ENCODE measurements at regions not wholly inside any gene's neighbourhood (a gene's known extent, or its start where the extent isn't known, plus 50 kb on each side); places are given as distances from the start of the nearest gene placed in this dataset.

DNA sequence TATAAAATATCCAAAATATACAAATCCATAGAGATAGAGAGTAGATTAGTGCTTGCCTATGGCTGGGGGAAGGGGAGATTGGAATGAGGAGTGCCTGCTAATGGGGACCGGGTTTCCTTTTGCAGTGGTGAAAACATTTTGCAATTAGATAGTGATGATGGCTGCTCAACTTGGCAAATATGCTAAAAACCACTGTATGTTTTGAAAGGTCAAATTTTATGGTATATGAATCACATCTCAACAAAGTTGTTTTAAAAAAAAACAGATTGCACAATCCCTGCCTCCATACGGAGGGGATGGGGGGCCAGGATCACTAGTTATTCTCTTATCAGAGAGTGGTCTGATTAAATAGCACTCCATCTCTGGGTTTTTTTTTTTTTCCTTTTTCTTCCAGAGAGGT is 76.9 kb upstream of the RIPOR2 start:
- no peak for TF ChIP-seq TAF1 (IDR thresholded peaks at IDR 0.05; ENCODE audit: low read depth, low read length)
- no peak for TF ChIP-seq POLR2A (IDR thresholded peaks at IDR 0.05; ENCODE audit: low read depth, low read length)
- no peak for TF ChIP-seq POLR2AphosphoS5 (IDR thresholded peaks at IDR 0.05; ENCODE audit: low read depth, low read length)
- TF ChIP-seq POU2F2 (IDR thresholded peaks at IDR 0.05; ENCODE audit: low read depth, low read length) = no peak
- no peak for TF ChIP-seq SPI1 (IDR thresholded peaks at IDR 0.05; ENCODE audit: low read depth, low read length)
- no peak for TF ChIP-seq PAX5 (IDR thresholded peaks at IDR 0.05; ENCODE audit: insufficient read depth, low read length, severe bottlenecking)
